GM21367 (cell line): ENCODE measurements at regions not wholly inside any gene's neighbourhood (a gene's known extent, or its start where the extent isn't known, plus 50 kb on each side); places are given as distances from the start of the nearest gene placed in this dataset.

Source experiments
- ATAC-seq: cut with Tn5 transposase; IDR thresholded peaks from one replicate; pipeline ENCODE4 v1.9.1; 2021; ENCODE audit not compliant: unreplicated experiment

- ATAC-seq, result no peak
These were observed 76.7 kb upstream of the SATB1 start for GRCh38 chr3:18501679-18502343.

- ATAC-seq, result no peak
These were observed 75.2 kb upstream of the SATB1 start for GRCh38 chr3:18500322-18500721.

DNA sequence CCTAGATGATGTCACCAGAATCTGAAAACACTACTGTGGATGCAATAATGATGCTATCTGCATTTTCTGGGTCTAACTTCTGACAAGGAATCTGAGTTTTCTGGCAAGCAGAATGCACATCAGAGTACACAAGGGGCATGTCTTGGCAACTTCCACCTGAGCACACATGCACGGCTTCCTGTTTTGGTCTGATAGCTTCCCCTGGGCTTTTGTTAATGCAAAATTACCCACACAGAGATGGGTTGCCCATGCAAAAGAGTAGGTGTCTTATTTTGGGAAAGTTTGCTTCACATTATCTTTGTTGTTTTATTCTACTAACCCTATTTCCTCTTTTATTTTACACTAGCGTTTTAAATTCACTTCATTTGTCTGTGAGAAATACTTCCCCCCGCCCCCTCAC is 74.2 kb upstream of the SATB1 start:
- peak; percentile 82 for ATAC-seq

GRCh38 chr3:18494251-18494650 is 69.1 kb upstream of the SATB1 start:
- ATAC-seq, result no peak

- ATAC-seq, result no peak
These were observed 64.8 kb upstream of the SATB1 start for GRCh38 chr3:18489939-18490338.

- no peak for ATAC-seq
These were observed 58.1 kb upstream of the SATB1 start for GRCh38 chr3:18483226-18483625.

- no peak for ATAC-seq
These were observed 56.9 kb upstream of the SATB1 start for GRCh38 chr3:18481946-18482548.

- ATAC-seq, result no peak
These were observed 52.5 kb upstream of the SATB1 start for GRCh38 chr3:18477620-18478019.
